Germinal center (tissue), 1 donor: ENCODE measurements at regions not wholly inside any gene's neighbourhood (a gene's known extent, or its start where the extent isn't known, plus 50 kb on each side); places are given as distances from the start of the nearest gene placed in this dataset.
A peak's percentile ranks its signal among the peaks of the same experiment; 100 is the strongest.
"Not testable (repeated sequence)": the region's sequence is repeated elsewhere in the genome, so short reads cannot be mapped to it uniquely, and the experiment has no call there.

Experiments
- DNase-seq: peaks from one replicate; pipeline ENCODE4 v3.0.0; 2012; ENCODE audit warnings: mixed read lengths, low spot score

- no peak for DNase-seq
Measured at GRCh38 chr17:34472363-34472762, 107.0 kb upstream of the TMEM132E start.

DNA sequence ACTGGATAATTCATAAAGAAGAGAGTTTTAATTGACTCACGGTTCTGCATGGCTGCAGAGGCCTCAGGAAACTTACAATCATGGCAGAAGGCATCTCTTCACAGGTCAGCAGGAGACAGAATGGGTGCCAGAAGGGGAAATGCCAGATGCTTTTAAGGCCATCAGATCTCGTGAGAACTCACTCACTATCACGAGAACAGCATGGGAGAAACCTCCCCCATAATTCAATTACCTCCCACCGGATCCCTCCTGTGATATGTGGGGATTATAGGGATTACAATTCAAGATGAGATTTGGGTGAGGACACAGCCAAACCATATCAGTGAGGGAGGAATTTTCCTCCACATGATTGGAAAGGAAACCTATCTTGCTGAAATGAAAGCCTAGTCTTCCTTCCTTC, 108.1 kb upstream of the TMEM132E start:
- not testable (repeated sequence) for DNase-seq

GRCh38 chr17:34465789-34466188, 102.8 kb upstream of the CCL1 start:
- no peak for DNase-seq

- DNase-seq: no peak
Measured at GRCh38 chr17:34464812-34465211, 101.8 kb upstream of the CCL1 start.

DNA sequence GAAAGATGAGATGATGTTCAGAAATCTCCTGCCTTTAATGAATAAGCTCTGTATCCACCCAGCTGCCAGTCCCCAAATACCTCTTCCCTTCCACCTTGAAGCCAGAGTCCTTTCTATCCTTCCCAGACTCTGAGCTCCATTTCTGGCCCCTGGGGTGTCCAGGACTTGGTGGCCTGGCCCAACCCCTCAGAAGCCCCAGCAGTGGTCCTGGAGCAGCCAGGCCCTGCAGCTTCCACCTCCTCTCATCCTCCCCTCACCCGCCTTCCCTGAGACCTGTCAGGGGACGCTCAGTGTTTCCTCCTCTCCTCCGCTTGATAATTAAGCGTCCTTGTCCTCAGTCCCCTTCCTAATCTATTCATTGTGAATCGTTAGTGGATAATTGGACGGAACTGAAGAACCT, 95.2 kb upstream of the CCL1 start:
- DNase-seq: no peak

- no peak for DNase-seq
Measured at GRCh38 chr17:34456121-34456520, 93.1 kb upstream of the CCL1 start.

DNA sequence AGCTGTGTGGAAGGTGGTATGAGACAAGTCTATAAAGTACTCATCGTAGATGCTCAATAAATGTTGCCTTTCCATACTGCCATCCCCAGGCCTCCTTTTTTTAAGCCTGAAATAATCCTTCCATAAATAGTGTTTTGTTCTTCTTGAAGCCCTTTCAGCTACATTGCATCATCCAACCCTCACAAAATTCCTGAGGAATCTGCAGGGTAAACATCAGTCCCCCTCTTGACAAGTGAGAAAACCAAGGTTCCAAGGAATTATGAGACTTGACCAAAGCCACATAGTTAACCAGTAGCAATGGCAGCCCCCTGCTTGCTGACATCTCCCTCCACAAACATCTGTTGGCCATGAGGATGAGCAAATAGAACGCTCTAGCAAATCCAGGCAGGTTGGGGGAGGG, 89.7 kb upstream of the CCL1 start:
- no peak for DNase-seq

DNA sequence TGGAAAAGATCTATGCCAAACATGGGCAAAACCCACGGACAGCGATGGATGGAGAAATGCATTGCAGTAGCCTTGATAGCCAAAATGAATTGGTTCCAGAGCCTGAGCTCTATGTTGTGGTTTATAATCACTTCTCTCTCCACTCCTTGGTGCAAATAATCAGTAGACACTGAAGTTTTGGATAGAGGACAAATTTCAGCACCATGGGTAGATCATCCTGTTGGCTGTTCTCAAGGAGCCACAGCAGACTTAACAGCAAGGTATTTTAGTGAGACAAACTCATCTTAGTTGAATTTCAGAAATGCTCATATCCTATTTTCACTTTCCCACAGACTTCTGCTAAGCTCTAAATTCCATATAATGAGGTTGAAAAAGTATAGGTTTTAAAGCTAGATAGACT, 88.3 kb upstream of the CCL1 start:
- DNase-seq: no peak

- no peak for DNase-seq
Measured at GRCh38 chr17:34447406-34447805, 84.4 kb upstream of the CCL1 start.

- DNase-seq: no peak
Measured at GRCh38 chr17:34445101-34445500, 82.1 kb upstream of the CCL1 start.

GRCh38 chr17:34443619-34444469, 80.8 kb upstream of the CCL1 start:
- no peak for DNase-seq

DNA sequence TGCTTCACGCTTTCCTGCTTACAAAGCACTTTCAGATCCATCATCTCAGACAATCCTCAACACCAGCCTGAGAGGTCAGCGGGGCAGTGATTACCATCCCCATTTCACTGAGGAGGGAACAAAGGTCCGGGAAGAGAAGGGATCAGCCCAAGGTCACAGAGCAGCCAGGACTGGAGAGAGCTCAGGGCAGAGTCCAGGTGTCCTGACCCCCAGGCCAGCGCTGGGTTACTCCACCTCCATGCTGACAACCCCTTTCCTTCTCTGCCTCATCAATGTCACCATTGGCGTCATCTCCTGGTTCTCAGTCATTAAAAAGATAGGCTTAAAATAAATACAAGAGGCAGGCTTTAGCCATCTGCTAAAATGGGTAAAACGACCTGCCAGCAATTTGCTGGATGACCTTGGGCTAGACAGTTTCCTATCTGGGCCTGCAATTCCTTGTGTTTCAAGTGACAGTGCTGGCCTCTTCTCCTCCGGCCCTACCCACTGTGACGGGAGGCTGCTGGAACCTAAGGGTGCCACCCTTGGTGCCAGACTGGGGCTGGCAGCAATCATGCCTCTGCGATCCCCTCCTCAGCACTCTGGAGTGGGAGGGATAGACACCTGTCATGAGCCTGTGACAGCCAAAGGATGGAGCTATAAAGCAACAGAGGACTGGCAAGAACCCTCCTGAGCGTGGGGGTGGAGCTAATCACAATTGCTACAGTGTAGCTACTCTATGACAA, 79.5 kb upstream of the CCL1 start:
- no peak for DNase-seq

DNA sequence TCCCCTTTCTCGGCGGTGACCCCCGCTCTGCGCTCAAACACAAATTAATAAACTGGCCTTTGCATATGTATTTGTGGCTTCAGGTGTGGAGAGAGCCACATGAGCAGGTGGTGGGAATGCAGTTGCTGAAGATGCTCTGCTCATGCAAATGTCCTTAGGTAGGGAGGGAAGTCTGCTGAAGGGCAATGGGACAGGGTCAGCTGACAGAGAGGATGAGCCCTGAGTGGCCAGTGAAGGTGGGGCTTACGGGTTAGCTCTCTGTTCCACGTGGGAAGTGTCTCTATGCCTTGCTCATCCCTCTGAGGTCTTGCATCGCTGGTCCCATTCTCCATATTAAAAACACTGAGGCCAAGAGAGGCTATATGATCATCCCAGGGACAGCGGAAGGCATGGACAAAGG, 74.2 kb upstream of the CCL1 start:
- no peak for DNase-seq

GRCh38 chr17:34436607-34437006, 73.6 kb upstream of the CCL1 start:
- DNase-seq: no peak

DNA sequence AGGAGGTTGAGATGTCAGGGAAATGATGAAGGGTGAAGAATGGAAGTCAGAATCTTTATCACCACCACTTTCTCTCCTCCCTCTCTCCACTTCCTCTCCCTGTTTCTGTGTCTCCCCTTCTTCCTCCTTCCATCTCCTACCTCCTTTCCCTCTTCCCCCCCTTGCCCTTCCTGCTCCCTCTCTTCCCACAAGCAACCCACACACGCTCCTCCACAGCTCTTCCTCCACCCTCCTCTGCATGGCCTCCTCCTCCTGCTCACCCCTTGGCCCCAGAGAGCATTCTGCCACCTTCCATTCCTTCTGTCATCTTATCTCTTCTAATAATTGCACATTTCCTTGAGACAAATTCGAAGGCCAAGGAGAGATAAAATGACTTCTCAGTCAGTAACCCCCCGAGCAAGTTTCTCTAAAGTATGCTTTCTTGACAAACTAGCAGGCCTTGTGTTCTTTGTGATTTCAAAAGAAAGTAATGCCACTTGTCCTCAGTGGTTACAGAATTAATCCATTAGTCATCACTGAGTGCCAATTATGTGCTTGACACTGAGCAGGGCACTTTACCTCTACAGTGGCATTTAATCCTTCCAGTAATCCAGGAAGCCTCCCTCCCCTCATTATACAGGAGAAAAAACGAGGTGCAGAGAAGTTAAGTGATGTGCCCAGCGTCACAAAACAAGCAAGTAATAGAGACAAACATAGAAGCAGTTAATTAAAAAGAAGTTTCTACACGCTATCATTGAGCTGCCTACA, 72.3 kb upstream of the CCL1 start:
- DNase-seq: no peak

- no peak for DNase-seq
Measured at GRCh38 chr17:34434052-34434451, 71.0 kb upstream of the CCL1 start.

- DNase-seq: no peak
Measured at GRCh38 chr17:34424814-34425491, 61.9 kb upstream of the CCL1 start.

DNA sequence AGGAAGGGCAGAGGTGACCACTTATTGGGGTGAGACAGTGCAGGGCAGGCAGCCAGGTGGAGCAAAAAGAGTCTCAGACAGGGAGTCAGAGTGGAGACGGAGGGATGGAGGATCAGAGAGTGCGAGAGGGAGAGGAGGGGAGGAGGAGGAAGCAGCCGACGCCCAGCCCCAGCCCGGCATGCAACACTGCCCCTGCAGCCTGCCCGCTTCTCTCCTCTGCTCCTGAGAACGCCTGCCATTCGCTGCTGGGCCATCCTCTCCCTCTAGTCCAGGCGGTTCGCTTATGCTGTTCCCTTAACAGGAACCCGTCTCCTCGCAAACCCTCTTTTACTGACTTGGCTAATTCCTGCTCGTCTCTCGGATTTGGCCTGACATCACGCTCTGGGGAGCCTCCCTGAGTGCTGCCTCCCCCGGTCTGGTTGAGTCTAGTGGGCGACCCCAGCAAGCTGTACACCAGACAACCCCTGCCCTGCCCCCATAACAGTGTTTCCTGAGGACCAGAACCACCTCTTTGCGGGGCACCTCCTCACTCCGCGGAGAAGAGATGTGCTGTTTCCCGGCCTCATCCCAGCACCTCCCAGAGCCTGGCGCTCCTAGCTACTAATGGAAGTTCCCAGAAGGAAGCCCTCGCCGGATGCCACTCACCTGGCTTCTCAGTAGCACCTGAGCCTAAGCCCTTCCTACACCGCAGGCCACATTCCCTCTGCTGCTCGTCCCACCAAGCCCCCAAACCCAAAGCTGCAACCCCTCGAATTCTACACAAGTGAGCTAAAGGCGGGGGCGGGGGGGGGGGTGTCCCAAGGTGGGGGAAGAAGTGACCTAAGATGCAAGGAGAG, 61.2 kb upstream of the CCL1 start:
- DNase-seq: no peak

DNA sequence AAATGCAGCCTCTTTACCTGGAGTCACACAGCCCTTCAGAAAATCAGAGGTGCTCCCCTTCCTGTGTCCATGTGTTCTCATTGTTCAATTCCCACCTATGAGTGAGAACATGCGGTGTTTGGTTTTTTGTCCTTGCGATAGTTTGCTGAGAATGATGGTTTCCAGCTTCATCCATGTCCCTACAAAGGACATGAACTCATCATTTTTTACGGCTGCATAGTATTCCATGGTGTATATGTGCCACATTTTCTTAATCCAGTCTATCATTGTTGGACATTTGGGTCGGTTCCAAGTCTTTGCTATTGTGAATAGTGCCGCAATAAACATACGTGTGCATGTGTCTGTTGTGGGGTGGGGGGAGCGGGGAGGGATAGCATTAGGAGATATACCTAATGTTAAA, 60.3 kb upstream of the CCL1 start:
- not testable (repeated sequence) for DNase-seq

DNA sequence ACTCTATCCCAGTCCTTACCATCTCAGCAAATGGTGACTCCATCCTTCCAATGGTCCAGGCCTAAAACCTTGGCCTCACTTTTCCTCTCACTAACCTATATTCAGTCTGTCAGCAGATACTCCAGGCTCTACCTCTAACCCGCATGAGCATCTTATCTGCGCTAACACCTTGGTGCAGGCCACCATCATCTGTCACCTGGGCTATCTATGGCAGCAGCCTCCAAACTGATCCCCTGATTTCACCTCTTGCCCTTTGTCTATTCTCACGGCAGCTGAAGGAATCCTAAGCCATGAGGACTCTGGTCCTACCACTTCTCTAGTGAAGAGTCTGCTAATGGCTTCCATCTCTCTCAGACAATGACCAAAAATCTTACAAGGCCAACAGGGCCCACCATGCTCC, 57.9 kb upstream of the CCL1 start:
- no peak for DNase-seq

- peak; percentile 65 for DNase-seq
Measured at GRCh38 chr17:34420254-34420766, 57.3 kb upstream of the CCL1 start.
